ENCODE measurements at regions not wholly inside any gene's neighbourhood (a gene's known extent, or its start where the extent isn't known, plus 50 kb on each side); places are given as distances from the start of the nearest gene placed in this dataset.

- Histone ChIP-seq H3K9me3 (ENCODE audit: insufficient read depth, low read depth, low read length) (no peaks in the 10 kb centered on the region), H4K91ac (ENCODE audit: low read depth, low read length) (no peak overlapping the region), H3K4me3 (ENCODE audit: low read depth, low read length) (no peak overlapping the region), H3K27me3 (ENCODE audit: insufficient read depth, low read length) (no peaks in the 10 kb centered on the region), H3K14ac (ENCODE audit: low read length) (no peak overlapping the region), H2BK12ac (ENCODE audit: low read length) (no peak overlapping the region), H2BK120ac (ENCODE audit: insufficient read depth, low read length, poor library complexity) (no peak overlapping the region), H2BK5ac (ENCODE audit: low read depth, low read length, poor library complexity) (no peak overlapping the region), H4K12ac (ENCODE audit: low read depth, low read length) (no peak overlapping the region), H3K4me2 (ENCODE audit: low read length) (no peak overlapping the region), H3K4ac (ENCODE audit: low read depth, low read length) (no peak overlapping the region), H3K9ac (ENCODE audit: low read length) (no peak overlapping the region), H3K79me2 (ENCODE audit: control insufficient read depth, insufficient read depth, low read length, poor library complexity) (no peaks in the 10 kb centered on the region), H4K8ac (ENCODE audit: low read depth, low read length) (no peak overlapping the region), H2AK5ac (ENCODE audit: low read length) (no peak overlapping the region), H3K4me1 (ENCODE audit: control insufficient read depth in 1 of 2, insufficient read depth in 2 of 2, low read length in 2 of 2) (no peaks in the 10 kb centered on the region), H3K36me3 (ENCODE audit: control insufficient read depth in 1 of 2, insufficient read depth in 2 of 2, low read length in 2 of 2) (no peaks in the 10 kb centered on the region), H3K27ac (ENCODE audit: low read depth, low read length) (no peak overlapping the region), H3K23ac (ENCODE audit: low read length) (no peak overlapping the region), H3K79me1 (ENCODE audit: low read length) (no peaks in the 10 kb centered on the region), H2AFZ (ENCODE audit: insufficient read depth, low read length, poor library complexity) (no peak overlapping the region), H3K18ac (ENCODE audit: low read length) (no peak overlapping the region)
- WGBS (ENCODE audit: extremely low coverage, insufficient coverage, insufficient read length): no CpG with 5 or more reads among the region's 1 CpG
- no peak for DNase-seq
Measured at GRCh38 chr21:15506086-15506485, 223.7 kb upstream of the USP25 start.

DNA sequence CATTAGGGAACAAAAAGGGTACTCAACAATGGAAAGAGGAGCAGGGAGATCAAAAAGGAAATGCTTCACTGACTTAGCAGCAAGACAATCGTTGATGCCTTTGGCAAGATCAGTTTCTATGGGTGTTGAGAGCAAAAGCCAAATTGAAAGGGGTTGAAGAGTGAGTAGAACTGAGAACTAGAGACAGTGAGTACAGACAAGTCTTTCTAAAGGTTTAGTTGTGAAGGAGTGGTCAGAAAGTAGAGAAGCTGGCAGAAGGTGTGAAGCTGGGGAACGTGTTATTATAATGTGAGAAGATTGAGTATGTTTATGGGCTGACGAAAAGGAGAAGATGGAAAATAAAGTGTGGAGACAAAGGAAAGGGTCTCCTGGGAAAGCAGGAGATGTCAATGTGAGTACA, 221.2 kb upstream of the USP25 start:
- Histone ChIP-seq H2AFZ (ENCODE audit: insufficient read depth, low read length, poor library complexity) (no peak overlapping the region), H3K4me1 (ENCODE audit: control insufficient read depth in 1 of 2, insufficient read depth in 2 of 2, low read length in 2 of 2) (no peaks in the 10 kb centered on the region), H3K36me3 (ENCODE audit: control insufficient read depth in 1 of 2, insufficient read depth in 2 of 2, low read length in 2 of 2) (no peaks in the 10 kb centered on the region), H3K79me1 (ENCODE audit: low read length) (no peaks in the 10 kb centered on the region), H3K18ac (ENCODE audit: low read length) (no peak overlapping the region), H3K4ac (ENCODE audit: low read depth, low read length) (no peak overlapping the region), H4K8ac (ENCODE audit: low read depth, low read length) (no peak overlapping the region), H3K27ac (ENCODE audit: low read depth, low read length) (no peak overlapping the region), H3K4me3 (ENCODE audit: low read depth, low read length) (no peak overlapping the region), H2BK120ac (ENCODE audit: insufficient read depth, low read length, poor library complexity) (no peak overlapping the region), H2BK5ac (ENCODE audit: low read depth, low read length, poor library complexity) (no peak overlapping the region), H2BK12ac (ENCODE audit: low read length) (no peak overlapping the region), H4K91ac (ENCODE audit: low read depth, low read length) (no peak overlapping the region), H3K79me2 (ENCODE audit: control insufficient read depth, insufficient read depth, low read length, poor library complexity) (no peaks in the 10 kb centered on the region), H3K14ac (ENCODE audit: low read length) (no peak overlapping the region), H3K27me3 (ENCODE audit: insufficient read depth, low read length) (no peaks in the 10 kb centered on the region), H2AK5ac (ENCODE audit: low read length) (no peak overlapping the region), H3K23ac (ENCODE audit: low read length) (no peak overlapping the region), H3K9ac (ENCODE audit: low read length) (no peak overlapping the region), H4K12ac (ENCODE audit: low read depth, low read length) (no peak overlapping the region), H3K4me2 (ENCODE audit: low read length) (no peak overlapping the region), H3K9me3 (ENCODE audit: insufficient read depth, low read depth, low read length) (no peaks in the 10 kb centered on the region)
- DNase-seq: no peak
- WGBS (ENCODE audit: extremely low coverage, insufficient coverage, insufficient read length): 100% methylated on average over 2 of the region's 3 CpGs

- no peak overlapping the region for H3K4ac ChIP-seq (ENCODE audit: low read depth, low read length)
- H3K79me1 ChIP-seq (ENCODE audit: low read length): no peaks in the 10 kb centered on the region
- no peak overlapping the region for H3K23ac ChIP-seq (ENCODE audit: low read length)
- no peak overlapping the region for H3K4me3 ChIP-seq (ENCODE audit: low read depth, low read length)
- H3K4me1 ChIP-seq (ENCODE audit: control insufficient read depth in 1 of 2, insufficient read depth in 2 of 2, low read length in 2 of 2): no peaks in the 10 kb centered on the region
- no peaks in the 10 kb centered on the region for H3K9me3 ChIP-seq (ENCODE audit: insufficient read depth, low read depth, low read length)
- no peak overlapping the region for H4K12ac ChIP-seq (ENCODE audit: low read depth, low read length)
- H2BK12ac ChIP-seq (ENCODE audit: low read length): no peak overlapping the region
- no peak overlapping the region for H2AFZ ChIP-seq (ENCODE audit: insufficient read depth, low read length, poor library complexity)
- H3K18ac ChIP-seq (ENCODE audit: low read length): no peak overlapping the region
- no peak overlapping the region for H3K9ac ChIP-seq (ENCODE audit: low read length)
- H3K4me2 ChIP-seq (ENCODE audit: low read length): no peak overlapping the region
- no peak overlapping the region for H2BK120ac ChIP-seq (ENCODE audit: insufficient read depth, low read length, poor library complexity)
- no peaks in the 10 kb centered on the region for H3K27me3 ChIP-seq (ENCODE audit: insufficient read depth, low read length)
- H4K8ac ChIP-seq (ENCODE audit: low read depth, low read length): no peak overlapping the region
- H4K91ac ChIP-seq (ENCODE audit: low read depth, low read length): no peak overlapping the region
- no peak overlapping the region for H3K27ac ChIP-seq (ENCODE audit: low read depth, low read length)
- no peak overlapping the region for H3K14ac ChIP-seq (ENCODE audit: low read length)
- no peaks in the 10 kb centered on the region for H3K79me2 ChIP-seq (ENCODE audit: control insufficient read depth, insufficient read depth, low read length, poor library complexity)
- no CpG with 5 or more reads among the region's 8 CpGs for WGBS (ENCODE audit: extremely low coverage, insufficient coverage, insufficient read length)
- H2AK5ac ChIP-seq (ENCODE audit: low read length): no peak overlapping the region
- no peak overlapping the region for H2BK5ac ChIP-seq (ENCODE audit: low read depth, low read length, poor library complexity)
- H3K36me3 ChIP-seq (ENCODE audit: control insufficient read depth in 1 of 2, insufficient read depth in 2 of 2, low read length in 2 of 2): no peaks in the 10 kb centered on the region
- DNase-seq: no peak
Measured at GRCh38 chr21:15514073-15514946, 215.5 kb upstream of the USP25 start.

DNA sequence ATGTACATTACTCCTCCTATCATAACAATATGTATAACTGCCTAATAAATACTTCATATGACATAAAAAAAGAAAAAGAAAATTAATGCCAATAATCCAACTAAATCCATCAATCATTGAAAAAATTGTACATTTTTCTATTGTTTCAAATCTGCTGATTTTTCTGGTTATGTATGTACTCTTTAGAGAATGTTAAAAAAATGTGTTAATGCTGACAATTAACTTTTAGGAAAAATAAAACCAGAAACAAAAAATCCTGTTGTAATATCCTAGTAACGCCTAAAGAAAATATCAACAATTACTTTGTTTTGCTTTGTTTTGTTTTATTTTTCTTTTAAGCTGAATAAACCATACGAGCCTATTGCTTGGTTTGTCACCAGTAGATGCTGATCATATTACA, 213.9 kb upstream of the USP25 start:
- no peak overlapping the region for H2AK5ac ChIP-seq (ENCODE audit: low read length)
- no peak overlapping the region for H4K12ac ChIP-seq (ENCODE audit: low read depth, low read length)
- H3K4ac ChIP-seq (ENCODE audit: low read depth, low read length): no peak overlapping the region
- no peak overlapping the region for H3K4me2 ChIP-seq (ENCODE audit: low read length)
- no peaks in the 10 kb centered on the region for H3K79me1 ChIP-seq (ENCODE audit: low read length)
- H4K8ac ChIP-seq (ENCODE audit: low read depth, low read length): no peak overlapping the region
- no peak overlapping the region for H2BK12ac ChIP-seq (ENCODE audit: low read length)
- H3K23ac ChIP-seq (ENCODE audit: low read length): no peak overlapping the region
- no peaks in the 10 kb centered on the region for H3K36me3 ChIP-seq (ENCODE audit: control insufficient read depth in 1 of 2, insufficient read depth in 2 of 2, low read length in 2 of 2)
- no peak overlapping the region for H2AFZ ChIP-seq (ENCODE audit: insufficient read depth, low read length, poor library complexity)
- no peak overlapping the region for H4K91ac ChIP-seq (ENCODE audit: low read depth, low read length)
- no peaks in the 10 kb centered on the region for H3K9me3 ChIP-seq (ENCODE audit: insufficient read depth, low read depth, low read length)
- WGBS (ENCODE audit: extremely low coverage, insufficient coverage, insufficient read length): no CpG with 5 or more reads among the region's 2 CpGs
- no peak overlapping the region for H3K14ac ChIP-seq (ENCODE audit: low read length)
- H3K18ac ChIP-seq (ENCODE audit: low read length): no peak overlapping the region
- DNase-seq: no peak
- H3K27me3 ChIP-seq (ENCODE audit: insufficient read depth, low read length): no peaks in the 10 kb centered on the region
- H3K4me1 ChIP-seq (ENCODE audit: control insufficient read depth in 1 of 2, insufficient read depth in 2 of 2, low read length in 2 of 2): no peaks in the 10 kb centered on the region
- no peak overlapping the region for H3K4me3 ChIP-seq (ENCODE audit: low read depth, low read length)
- H3K9ac ChIP-seq (ENCODE audit: low read length): no peak overlapping the region
- H3K27ac ChIP-seq (ENCODE audit: low read depth, low read length): no peak overlapping the region
- no peaks in the 10 kb centered on the region for H3K79me2 ChIP-seq (ENCODE audit: control insufficient read depth, insufficient read depth, low read length, poor library complexity)
- no peak overlapping the region for H2BK120ac ChIP-seq (ENCODE audit: insufficient read depth, low read length, poor library complexity)
- no peak overlapping the region for H2BK5ac ChIP-seq (ENCODE audit: low read depth, low read length, poor library complexity)

Data from trophoblast cell (in vitro differentiated cells and primary cell).